Kidney epithelial cell (primary cell): ENCODE measurements at regions not wholly inside any gene's neighbourhood (a gene's known extent, or its start where the extent isn't known, plus 50 kb on each side); places are given as distances from the start of the nearest gene placed in this dataset.
A peak's percentile ranks its signal among the peaks of the same experiment; 100 is the strongest.

ENCODE experiments used
- DNase-seq: peaks from one replicate; pipeline ENCODE4 v3.0.0-alpha.2; 2010; ENCODE audit warnings: low read depth
- H3K27me3 ChIP-seq: 2 replicates; pipeline ENCODE4 v1.6.0; 2011; ENCODE audit warnings: low read length; ENCODE audit not compliant: control insufficient read depth, insufficient read depth
- H3K36me3 ChIP-seq: 2 replicates; pipeline ENCODE4 v1.5.1; 2011; ENCODE audit warnings: low read length; ENCODE audit not compliant: control insufficient read depth, insufficient read depth
- H3K4me3 ChIP-seq: 2 replicates; pipeline ENCODE4 v1.5.1; 2011; ENCODE audit warnings: low read depth, mild to moderate bottlenecking, control low read depth, low read length
- CTCF ChIP-seq: IDR thresholded peaks from 2 replicates; pipeline ENCODE4 v1.5.1; 2011; ENCODE audit warnings: mild to moderate bottlenecking, moderate library complexity, low read length, control low read depth, inconsistent platforms; ENCODE audit not compliant: insufficient read depth, poor library complexity, severe bottlenecking

DNA sequence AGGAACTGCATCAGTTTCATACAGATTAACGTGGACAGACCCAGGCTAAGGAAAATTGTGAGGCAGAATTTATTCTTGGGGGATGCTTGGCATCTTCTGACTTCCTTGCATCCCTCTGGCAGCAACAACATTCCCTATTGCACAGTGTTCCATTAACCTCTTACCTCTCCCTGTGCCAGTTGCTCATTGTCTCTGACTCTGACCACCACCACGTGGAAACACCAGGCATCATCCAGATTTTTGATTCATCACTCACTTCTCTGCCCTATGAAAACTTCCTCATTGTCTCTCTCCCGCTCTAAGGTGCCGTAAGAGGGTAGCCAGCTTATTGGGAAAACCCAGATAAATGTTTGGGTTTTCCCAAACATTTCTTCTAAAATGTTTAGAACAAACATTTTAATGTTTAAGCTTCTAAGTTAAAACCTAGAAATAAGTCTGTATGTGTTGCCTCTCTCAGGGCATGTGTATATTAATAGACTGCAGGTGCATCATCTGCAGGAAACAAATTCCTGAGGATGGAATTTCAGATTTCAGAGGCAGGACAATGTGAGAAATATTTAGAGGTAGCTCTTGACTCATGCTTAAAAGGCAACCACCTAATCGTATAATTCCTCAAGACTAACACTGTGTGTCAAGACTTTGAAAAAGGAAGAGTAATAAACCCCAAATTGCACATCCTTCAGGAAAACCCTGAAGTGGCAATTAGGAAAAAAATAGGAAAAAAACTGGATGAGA lies 64.5 kb upstream of the SLC35F4 start:
- no peaks in the 10 kb centered on the region for H3K27me3 ChIP-seq
- peak; percentile 42 for DNase-seq
- TF ChIP-seq CTCF: no peak
- H3K36me3 ChIP-seq: no peaks in the 10 kb centered on the region
- no peak overlapping the region for H3K4me3 ChIP-seq

GRCh38 chr14:57928732-57929131 lies 62.8 kb upstream of the SLC35F4 start:
- DNase-seq: no peak
- no peak overlapping the region for H3K4me3 ChIP-seq
- no peak for TF ChIP-seq CTCF

DNA sequence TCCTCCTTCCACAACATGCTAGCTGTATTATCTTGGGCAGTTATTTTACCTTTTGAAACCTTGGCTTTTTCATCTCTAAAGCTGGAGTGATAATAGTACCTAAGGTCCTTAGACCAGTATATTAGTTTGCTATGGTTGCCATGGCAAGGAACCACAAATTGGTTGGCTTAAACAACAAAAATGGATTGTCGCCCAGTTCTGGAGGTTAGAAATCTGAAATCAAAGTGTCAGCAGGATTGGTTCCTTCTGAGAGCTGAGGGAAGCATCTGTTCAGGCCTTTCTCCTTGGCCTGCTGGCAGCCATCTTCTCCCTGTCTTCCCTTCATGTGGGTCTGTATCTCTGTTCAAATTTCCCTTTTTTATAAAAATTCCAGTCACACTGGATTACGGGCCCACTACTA lies 55.5 kb upstream of the SLC35F4 start:
- no peak overlapping the region for H3K4me3 ChIP-seq
- no peak for DNase-seq
- H3K27me3 ChIP-seq: no peaks in the 10 kb centered on the region
- H3K36me3 ChIP-seq: no peaks in the 10 kb centered on the region
- TF ChIP-seq CTCF: no peak

More at GRCh38 chr14:57928732-57929131, 62.8 kb upstream of the SLC35F4 start:
- H3K27me3 ChIP-seq: no peaks in the 10 kb centered on the region
- no peaks in the 10 kb centered on the region for H3K36me3 ChIP-seq

GRCh38 chr14:57918791-57919190 lies 52.9 kb upstream of the SLC35F4 start:
- Histone ChIP-seq H3K36me3 (no peaks in the 10 kb centered on the region), H3K27me3 (no peaks in the 10 kb centered on the region), H3K4me3 (no peak overlapping the region)
- no peak for DNase-seq
- TF ChIP-seq CTCF: no peak
